Neural cell (in vitro differentiated cells): ENCODE measurements at regions not wholly inside any gene's neighbourhood (a gene's known extent, or its start where the extent isn't known, plus 50 kb on each side); places are given as distances from the start of the nearest gene placed in this dataset.

ENCODE experiments used
- H2AFZ ChIP-seq: fragments of 200-600, 300-800 bp; sonication (generic), shearing (Covaris generic); 2 replicates; pipeline ENCODE4 v1.6.0; 2014; ENCODE audit warnings: low read depth, mild to moderate bottlenecking, antibody characterized with exemption, low read length, moderate library complexity
- H3F3A ChIP-seq: fragments of 200-600 bp; shearing (Covaris generic); 2 replicates; pipeline ENCODE4 v1.6.1; 2016; ENCODE audit warnings: mild to moderate bottlenecking, moderate library complexity, mixed read lengths, antibody characterized with exemption, low read length; ENCODE audit not compliant: insufficient read depth, poor library complexity, severe bottlenecking
- H3K27ac ChIP-seq: fragments of 200-600, 300-800 bp; sonication (generic), shearing (Covaris generic); 2 replicates; pipeline ENCODE4 v1.5.1; 2014; ENCODE audit warnings: mild to moderate bottlenecking, low read length, moderate library complexity
- H3K27me3 ChIP-seq: fragments of 300-800, 200-600 bp; sonication (generic), shearing (Covaris generic); 2 replicates; pipeline ENCODE4 v1.6.0; 2014; ENCODE audit warnings: mild to moderate bottlenecking, low read depth, low read length, moderate library complexity; ENCODE audit not compliant: insufficient read depth
- H3K36me3 ChIP-seq: fragments of 300-800, 200-600 bp; sonication (generic), shearing (Covaris generic); 2 replicates; pipeline ENCODE4 v1.5.1; 2014; ENCODE audit warnings: mild to moderate bottlenecking, antibody characterized with exemption, low read length, moderate library complexity; ENCODE audit not compliant: insufficient read depth
- H3K4me2 ChIP-seq: fragments of 300-800, 200-600 bp; sonication (generic), shearing (Covaris generic); 2 replicates; pipeline ENCODE4 v1.6.0; 2014; ENCODE audit warnings: mild to moderate bottlenecking, low read length
- H3K4me3 ChIP-seq: fragments of 300-800, 200-600 bp; sonication (generic), shearing (Covaris generic); 2 replicates; pipeline ENCODE4 v1.5.1; 2014; ENCODE audit warnings: mild to moderate bottlenecking, low read length, moderate library complexity
- H3K79me2 ChIP-seq: fragments of 200-600 bp; shearing (Covaris generic); replicated peaks from 2 replicates; pipeline ENCODE4 v1.6.0; 2014; ENCODE audit warnings: mild to moderate bottlenecking, low read length, moderate library complexity; ENCODE audit not compliant: insufficient read depth
- H3K9ac ChIP-seq: fragments of 300-800, 200-600 bp; sonication (generic), shearing (Covaris generic); 2 replicates; pipeline ENCODE4 v1.6.1; 2016; ENCODE audit warnings: mild to moderate bottlenecking, low read length, mixed read lengths
- H3K9me2 ChIP-seq: fragments of 200-600 bp; shearing (Covaris generic); 2 replicates; pipeline ENCODE4 v1.6.1; 2016; ENCODE audit warnings: mild to moderate bottlenecking, low read length, mixed read lengths; ENCODE audit not compliant: insufficient read depth
- H3K9me3 ChIP-seq: fragments of 200-600, 300-800 bp; sonication (generic), shearing (Covaris generic); 2 replicates; pipeline ENCODE4 v1.6.1; 2016; ENCODE audit warnings: mild to moderate bottlenecking, mixed run types, low read length, moderate library complexity, mixed read lengths
- H4K20me1 ChIP-seq: fragments of 200-600 bp; shearing (Covaris generic); 2 replicates; pipeline ENCODE4 v1.6.1; 2016; ENCODE audit warnings: mild to moderate bottlenecking, mixed run types; ENCODE audit not compliant: insufficient read depth
- EP300 ChIP-seq: fragments of 450-650 bp; conservative IDR thresholded peaks from 2 replicates; pipeline ENCODE4 v1.6.1; 2014; ENCODE audit warnings: antibody characterized with exemption, mild to moderate bottlenecking, moderate library complexity; ENCODE audit not compliant: poor library complexity, severe bottlenecking
- EZH2 ChIP-seq: fragments of 200-600, 300-800 bp; shearing (Covaris generic), sonication (generic); IDR thresholded peaks from 2 replicates; pipeline ENCODE4 v1.6.1; 2014; ENCODE audit warnings: antibody characterized with exemption, low read length, borderline replicate concordance, mild to moderate bottlenecking; ENCODE audit not compliant: insufficient read depth, poor library complexity, severe bottlenecking
- MXI1 ChIP-seq: fragments of 450-650 bp; conservative IDR thresholded peaks from 2 replicates; pipeline ENCODE4 v1.6.1; 2014; ENCODE audit warnings: antibody characterized with exemption, mild to moderate bottlenecking; ENCODE audit not compliant: poor library complexity, severe bottlenecking
- POLR2AphosphoS5 ChIP-seq: IDR thresholded peaks from 2 replicates; pipeline ENCODE4 v1.6.1; 2012
- RAD21 ChIP-seq: fragments of 450-650 bp; conservative IDR thresholded peaks from 2 replicates; pipeline ENCODE4 v1.6.1; 2014; ENCODE audit warnings: antibody characterized with exemption, mild to moderate bottlenecking, moderate library complexity
- REST ChIP-seq: IDR thresholded peaks from 2 replicates; pipeline ENCODE4 v1.6.1; 2012; ENCODE audit warnings: borderline replicate concordance
- SMC3 ChIP-seq: fragments of 450-650 bp; conservative IDR thresholded peaks from 2 replicates; pipeline ENCODE4 v1.6.1; 2014; ENCODE audit warnings: antibody characterized with exemption, mild to moderate bottlenecking, moderate library complexity; ENCODE audit not compliant: poor library complexity
- TAF1 ChIP-seq: IDR thresholded peaks from 2 replicates; pipeline ENCODE4 v1.6.1; 2012; ENCODE audit warnings: low read depth
- TF ChIP-seq, protein P1 (sequence below): fragments of 450-650 bp; IDR thresholded peaks from 2 replicates; pipeline ENCODE4 v1.5.1; 2014; ENCODE audit warnings: antibody characterized with exemption, mild to moderate bottlenecking, moderate library complexity; ENCODE audit not compliant: poor library complexity, severe bottlenecking

DNA sequence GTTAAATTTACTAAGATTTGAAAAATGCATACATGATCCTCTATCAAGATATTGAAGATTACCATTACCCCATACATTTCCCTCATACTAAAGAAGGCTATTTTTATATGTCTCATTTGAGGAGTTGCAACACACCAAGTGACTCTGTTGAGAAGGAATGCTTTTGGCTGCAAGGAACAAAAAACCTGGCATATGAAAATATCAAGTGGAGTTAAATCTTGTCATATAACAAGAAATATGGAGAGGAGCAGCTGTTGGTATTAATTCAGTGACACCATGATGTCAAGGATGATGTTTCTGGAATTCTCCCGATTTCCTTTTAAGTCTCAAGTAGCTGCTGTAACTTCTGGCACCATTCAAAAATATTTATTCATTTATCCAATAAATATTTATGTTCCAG, 193.8 kb downstream of the CSNK1G3 start (continued):
- TF ChIP-seq, protein P1, sequence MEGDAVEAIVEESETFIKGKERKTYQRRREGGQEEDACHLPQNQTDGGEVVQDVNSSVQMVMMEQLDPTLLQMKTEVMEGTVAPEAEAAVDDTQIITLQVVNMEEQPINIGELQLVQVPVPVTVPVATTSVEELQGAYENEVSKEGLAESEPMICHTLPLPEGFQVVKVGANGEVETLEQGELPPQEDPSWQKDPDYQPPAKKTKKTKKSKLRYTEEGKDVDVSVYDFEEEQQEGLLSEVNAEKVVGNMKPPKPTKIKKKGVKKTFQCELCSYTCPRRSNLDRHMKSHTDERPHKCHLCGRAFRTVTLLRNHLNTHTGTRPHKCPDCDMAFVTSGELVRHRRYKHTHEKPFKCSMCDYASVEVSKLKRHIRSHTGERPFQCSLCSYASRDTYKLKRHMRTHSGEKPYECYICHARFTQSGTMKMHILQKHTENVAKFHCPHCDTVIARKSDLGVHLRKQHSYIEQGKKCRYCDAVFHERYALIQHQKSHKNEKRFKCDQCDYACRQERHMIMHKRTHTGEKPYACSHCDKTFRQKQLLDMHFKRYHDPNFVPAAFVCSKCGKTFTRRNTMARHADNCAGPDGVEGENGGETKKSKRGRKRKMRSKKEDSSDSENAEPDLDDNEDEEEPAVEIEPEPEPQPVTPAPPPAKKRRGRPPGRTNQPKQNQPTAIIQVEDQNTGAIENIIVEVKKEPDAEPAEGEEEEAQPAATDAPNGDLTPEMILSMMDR: no peak
- TF ChIP-seq EZH2: no peak

GRCh38 chr5:123701511-123702200, 189.7 kb downstream of the CSNK1G3 start:
- no peak overlapping the region for H3K4me3 ChIP-seq
- H3K27me3 ChIP-seq: no peaks in the 10 kb centered on the region
- no peak overlapping the region for H3K27ac ChIP-seq
- no peaks in the 10 kb centered on the region for H3K9me3 ChIP-seq
- H4K20me1 ChIP-seq: no peaks in the 10 kb centered on the region
- no peak overlapping the region for H2AFZ ChIP-seq
- H3K36me3 ChIP-seq: no peaks in the 10 kb centered on the region
- no peaks in the 10 kb centered on the region for H3K9me2 ChIP-seq
- H3K79me2 ChIP-seq: no peaks in the 10 kb centered on the region
- H3F3A ChIP-seq: no peaks in the 10 kb centered on the region
- H3K4me2 ChIP-seq: no peak overlapping the region
- no peak for TF ChIP-seq TAF1
- TF ChIP-seq REST: no peak
- no peak for TF ChIP-seq POLR2AphosphoS5
- no peak for TF ChIP-seq EZH2
- TF ChIP-seq MXI1: no peak
- TF ChIP-seq, protein P1: no peak
- no peak for TF ChIP-seq EP300
- TF ChIP-seq RAD21: no peak
- TF ChIP-seq SMC3: no peak
- no peak overlapping the region for H3K9ac ChIP-seq
